H1 (cell line): ENCODE measurements at regions not wholly inside any gene's neighbourhood (a gene's known extent, or its start where the extent isn't known, plus 50 kb on each side); places are given as distances from the start of the nearest gene placed in this dataset.

Experiments
- ASH2L ChIP-seq: fragments of 200-600, 300-600 bp; sonication (generic); IDR thresholded peaks from one replicate; pipeline ENCODE4 v1.7.1; 2017; ENCODE audit warnings: low read length
- BACH1 ChIP-seq: IDR thresholded peaks from 2 replicates; pipeline ENCODE4 v1.6.1; 2012; ENCODE audit warnings: low read length, improper control_type of control experiment
- BRCA1 ChIP-seq: IDR thresholded peaks from 2 replicates; pipeline ENCODE4 v1.6.1; 2012; ENCODE audit warnings: low read depth, low read length, improper control_type of control experiment
- CHD7 ChIP-seq: fragments of 300-600 bp; sonication (generic); IDR thresholded peaks from 2 replicates; pipeline ENCODE4 v1.7.1; 2012; ENCODE audit warnings: low read length, moderate library complexity, mild to moderate bottlenecking, inconsistent platforms; ENCODE audit not compliant: insufficient replicate concordance
- CREB1 ChIP-seq: IDR thresholded peaks from 2 replicates; pipeline ENCODE4 v1.6.1; 2012; ENCODE audit warnings: inconsistent platforms
- MAFK ChIP-seq: IDR thresholded peaks from 2 replicates; pipeline ENCODE4 v1.6.1; 2012; ENCODE audit warnings: low read depth, mild to moderate bottlenecking, improper control_type of control experiment, low read length
- RAD21 ChIP-seq, 2 experiments: IDR thresholded peaks in 1 of 2; conservative IDR thresholded peaks in 1 of 2; 2 replicates each; pipeline ENCODE4 v1.6.1; 2011; ENCODE audit warnings: low read depth in 2 of 2, low read length in 2 of 2, improper control_type of control experiment in 1 of 2, inconsistent platforms in 1 of 2, mild to moderate bottlenecking in 1 of 2, moderate library complexity in 1 of 2
- SAP30 ChIP-seq: fragments of 300-600 bp; sonication (generic); IDR thresholded peaks from 2 replicates; pipeline ENCODE4 v1.7.1; 2012; ENCODE audit warnings: low read length, moderate library complexity, mild to moderate bottlenecking, inconsistent platforms; ENCODE audit not compliant: insufficient read depth, insufficient replicate concordance
- SP2 ChIP-seq: IDR thresholded peaks from 2 replicates; pipeline ENCODE4 v1.6.1; 2012; ENCODE audit warnings: mild to moderate bottlenecking, low read length, inconsistent platforms
- SRF ChIP-seq: IDR thresholded peaks from 2 replicates; pipeline ENCODE4 v1.6.1; 2011; ENCODE audit warnings: mild to moderate bottlenecking, low read depth, low read length, moderate library complexity
- TAF7 ChIP-seq: optimal IDR thresholded peaks from 2 replicates; pipeline ENCODE3; 2011; ENCODE audit warnings: low read depth, mild to moderate bottlenecking, inconsistent platforms, low read length, moderate library complexity, borderline replicate concordance

- no peak for TF ChIP-seq CHD7
- no peak for TF ChIP-seq SRF
- TF ChIP-seq BACH1 = no peak
- no peak for TF ChIP-seq MAFK
- TF ChIP-seq RAD21 (IDR thresholded peaks at IDR 0.05 in 1 of 2, conservative IDR thresholded peaks at IDR 0.05 in 1 of 2; ENCODE audit: low read depth in 2 of 2, low read length in 2 of 2) = no peak
- no peak for TF ChIP-seq SAP30
- TF ChIP-seq BRCA1 = no peak
- no peak for TF ChIP-seq SP2
- no peak for TF ChIP-seq ASH2L
- TF ChIP-seq CREB1 = no peak
- no peak for TF ChIP-seq TAF7
These were observed 376.7 kb downstream of the TDRD15 start (continued) for GRCh38 chr2:21500401-21500945.
